RKO (cell line): ENCODE measurements at regions not wholly inside any gene's neighbourhood (a gene's known extent, or its start where the extent isn't known, plus 50 kb on each side); places are given as distances from the start of the nearest gene placed in this dataset.

ENCODE experiments used
- DNase-seq: peaks from one replicate; pipeline ENCODE4 v3.0.0-alpha.2; 2016; ENCODE audit warnings: low spot score

- DNase-seq: no peak
These were observed 373.6 kb upstream of the DDI1 start for GRCh38 chr11:103662880-103663279.

- no peak for DNase-seq
These were observed 367.6 kb upstream of the DDI1 start for GRCh38 chr11:103668859-103669258.

DNA sequence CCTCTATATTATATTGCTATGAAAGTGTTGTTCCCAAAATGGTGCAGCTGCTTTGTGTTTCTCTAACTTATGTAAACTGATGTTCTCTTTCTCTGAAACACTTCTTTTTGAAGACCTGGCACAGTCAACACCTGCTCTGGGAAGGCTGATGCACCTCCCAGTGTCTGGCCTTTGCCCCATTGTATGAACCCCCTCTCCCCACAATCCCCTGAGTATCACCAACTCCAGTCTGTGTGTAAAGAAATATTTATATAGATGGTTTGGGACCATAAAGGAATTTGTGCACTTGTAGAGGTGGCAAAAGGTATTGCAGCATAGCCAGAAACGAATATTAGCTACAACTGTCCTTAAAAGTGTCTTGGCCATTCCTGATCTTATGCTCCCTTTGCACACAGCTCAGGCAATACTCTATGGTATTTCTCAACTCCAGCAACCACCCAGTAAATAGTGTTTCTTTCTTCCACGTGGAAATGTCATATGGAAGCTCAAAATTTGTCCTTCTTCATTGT is 365.2 kb upstream of the DDI1 start:
- peak; percentile 36 for DNase-seq

DNA sequence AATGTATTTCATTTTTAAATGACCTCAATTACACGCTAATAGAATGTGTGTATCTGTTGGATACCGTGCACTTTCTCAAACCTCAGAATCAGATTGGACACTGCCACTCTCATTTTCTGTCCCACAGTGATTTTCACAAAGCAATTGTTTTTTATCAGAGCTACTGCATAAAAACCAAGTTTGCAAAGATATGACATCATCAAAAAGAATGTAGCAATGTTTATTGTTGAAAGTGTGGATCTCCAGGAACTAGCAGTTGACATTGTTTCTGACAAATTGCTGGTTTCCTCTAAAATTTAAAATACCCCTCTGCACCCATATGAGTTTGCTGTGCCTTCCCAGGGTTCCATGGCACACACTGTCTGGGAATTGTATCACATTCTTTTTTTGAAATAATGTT is 362.7 kb upstream of the DDI1 start:
- DNase-seq: no peak

DNA sequence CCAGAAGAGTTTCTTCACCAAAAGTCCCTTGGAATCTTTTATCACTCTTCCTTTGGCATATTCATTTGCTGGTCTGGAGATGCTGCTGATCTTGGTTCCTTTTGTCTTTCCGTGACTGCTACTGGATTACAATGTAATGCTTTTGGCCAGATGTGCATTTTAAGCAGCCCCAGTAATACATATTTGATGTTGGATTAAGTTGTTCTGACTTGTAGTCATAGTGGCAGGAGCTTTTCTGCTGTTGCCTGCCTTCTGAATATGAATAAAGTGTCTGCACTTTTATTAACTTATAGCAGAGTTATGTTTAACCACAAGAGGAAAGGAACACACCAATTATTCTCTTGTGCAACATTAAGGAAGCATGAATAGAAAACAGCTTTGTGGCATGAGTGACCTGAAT is 360.0 kb upstream of the DDI1 start:
- DNase-seq: no peak

- DNase-seq: no peak
These were observed 355.6 kb upstream of the DDI1 start for GRCh38 chr11:103680826-103681225.

GRCh38 chr11:103681855-103682254 is 354.6 kb upstream of the DDI1 start:
- no peak for DNase-seq

DNA sequence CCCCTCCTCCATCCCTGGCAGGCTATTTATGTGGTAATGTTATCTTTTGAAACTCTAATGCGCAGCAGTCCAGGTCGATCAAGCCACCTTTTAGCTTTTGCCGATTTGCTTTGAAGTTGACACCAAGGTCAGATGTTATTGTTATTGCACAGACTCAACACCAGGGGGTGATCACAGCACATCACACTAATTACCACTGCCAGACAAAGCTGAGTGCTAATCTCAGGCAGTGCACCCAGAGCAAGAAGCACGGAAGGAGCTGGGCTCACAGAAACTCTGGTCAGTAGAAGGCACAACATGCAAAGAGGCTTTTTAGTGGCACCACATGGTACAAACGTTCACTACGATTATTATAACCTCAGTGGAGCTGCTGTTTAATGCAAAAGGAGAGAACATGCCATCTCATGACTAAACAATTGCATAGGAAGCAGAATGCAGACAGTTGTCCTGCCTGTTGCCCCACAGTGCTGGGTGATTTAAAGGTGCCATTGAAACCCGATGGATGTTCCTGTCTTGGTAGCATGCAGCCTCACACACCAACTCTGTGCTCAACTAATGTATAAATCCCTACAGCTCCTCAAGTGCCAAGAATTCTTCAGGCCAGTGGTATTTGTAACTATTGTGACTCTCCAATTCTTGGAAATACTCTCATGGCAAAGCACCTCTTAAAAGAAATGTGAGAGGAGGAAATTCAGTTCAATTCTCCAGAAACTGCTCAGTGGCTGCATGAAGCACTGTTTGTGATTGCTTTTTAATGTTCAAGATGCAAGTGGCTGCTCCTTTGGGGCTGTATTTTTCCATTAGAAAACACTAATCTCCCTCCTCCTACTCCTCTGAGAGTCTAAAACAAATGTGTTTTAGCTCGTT is 353.9 kb upstream of the DDI1 start:
- peak; percentile 51 for DNase-seq

- no peak for DNase-seq
These were observed 352.9 kb upstream of the DDI1 start for GRCh38 chr11:103683576-103683975.

DNA sequence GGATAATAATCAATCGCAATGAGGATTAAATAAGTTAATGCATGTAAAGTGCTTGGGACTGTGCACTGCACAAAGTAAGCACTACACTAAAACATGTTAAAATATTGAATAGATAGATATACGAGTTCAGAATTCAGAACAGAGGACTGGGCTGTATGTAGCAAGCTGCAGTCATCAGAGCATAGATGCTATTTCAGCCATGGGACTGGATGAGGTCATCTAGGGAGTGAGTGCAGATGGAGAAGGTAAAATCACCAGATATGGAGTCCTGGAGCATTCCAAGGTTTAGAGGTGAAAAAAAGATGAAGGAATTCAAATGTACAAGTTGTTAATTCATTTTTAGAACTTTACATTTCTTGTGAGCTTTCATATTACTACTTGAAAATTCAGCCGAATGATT is 347.5 kb upstream of the DDI1 start:
- DNase-seq: no peak

DNA sequence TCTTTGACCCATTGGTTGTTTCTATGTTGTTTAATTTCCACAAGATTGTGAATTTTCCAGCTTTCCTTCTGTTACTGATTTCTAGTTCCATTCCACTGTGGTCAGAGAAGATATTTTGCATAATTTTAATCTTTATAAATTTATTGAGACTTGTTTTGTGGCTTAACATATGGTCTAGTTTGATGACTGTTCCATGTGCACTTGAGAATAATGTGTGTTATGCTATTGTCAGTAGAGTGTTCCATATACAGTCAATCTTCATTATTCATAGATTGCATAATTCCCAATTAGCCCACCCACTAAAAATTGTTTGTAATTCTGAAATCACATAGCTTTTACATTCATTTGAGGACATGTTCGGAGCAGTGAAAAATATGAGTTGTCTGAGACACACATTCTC is 346.1 kb upstream of the DDI1 start:
- no peak for DNase-seq

DNA sequence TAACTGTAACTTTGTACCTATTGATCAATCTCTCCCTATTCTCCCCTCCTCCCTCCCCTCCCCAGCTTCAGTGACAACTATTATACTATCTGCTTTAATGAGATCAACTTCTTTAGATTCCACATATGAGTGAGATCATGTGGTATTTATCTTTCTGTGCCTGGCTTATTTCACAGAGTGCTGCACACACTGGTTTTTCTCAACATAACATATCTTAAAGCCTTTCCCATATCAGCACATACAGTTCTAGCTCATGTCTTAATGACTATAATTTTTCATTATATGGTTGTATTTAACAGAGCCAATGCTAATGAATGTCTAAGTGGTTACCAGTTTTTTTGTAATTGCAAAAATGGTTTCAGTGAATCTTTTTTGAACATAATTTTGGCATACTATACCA is 340.3 kb upstream of the DDI1 start:
- no peak for DNase-seq

- no peak for DNase-seq
These were observed 337.2 kb upstream of the DDI1 start for GRCh38 chr11:103699216-103699615.

DNA sequence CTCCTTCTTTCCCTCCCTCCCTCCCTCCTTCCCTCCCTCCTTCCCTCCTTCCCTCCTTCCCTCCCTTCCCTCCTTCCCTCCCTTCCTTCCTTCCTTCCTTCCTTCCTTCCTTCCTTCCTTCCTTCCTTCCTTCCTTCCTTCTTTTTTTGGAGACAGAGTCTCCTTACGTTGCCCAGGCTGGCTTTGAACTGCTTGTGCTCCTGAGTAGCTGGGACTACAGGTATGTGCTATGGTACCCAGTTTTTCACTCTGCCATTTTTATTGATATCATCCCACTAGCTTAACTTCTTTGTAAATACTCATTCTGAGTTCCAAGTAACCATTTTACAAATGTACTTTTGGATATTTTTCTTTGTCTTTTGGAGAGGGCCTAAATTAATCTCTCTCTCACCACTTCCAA is 336.8 kb upstream of the DDI1 start:
- DNase-seq: no peak

DNA sequence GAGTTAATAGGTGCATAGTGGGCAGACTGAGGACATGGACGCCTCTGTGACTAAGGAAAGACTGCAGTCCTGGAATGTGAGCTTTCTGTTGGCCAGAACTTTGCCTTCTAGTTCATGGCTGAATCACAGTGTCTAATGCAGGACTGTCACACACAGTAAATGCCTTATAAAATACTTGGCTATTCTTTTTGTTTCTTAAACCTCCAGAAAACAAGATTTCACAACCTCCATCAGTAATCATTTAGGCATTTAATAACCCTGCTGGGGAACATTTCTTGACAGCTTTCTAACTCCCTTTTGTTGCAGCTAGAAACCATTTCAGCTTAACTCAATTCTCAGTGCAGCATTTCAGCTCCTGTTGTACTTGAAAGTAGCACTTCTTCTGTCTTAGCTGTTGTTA is 335.8 kb upstream of the DDI1 start:
- DNase-seq: no peak

GRCh38 chr11:103703437-103703836 is 333.0 kb upstream of the DDI1 start:
- no peak for DNase-seq

GRCh38 chr11:103703954-103704353 is 332.5 kb upstream of the DDI1 start:
- DNase-seq: no peak

- DNase-seq: no peak
These were observed 330.8 kb upstream of the DDI1 start for GRCh38 chr11:103705642-103706041.

DNA sequence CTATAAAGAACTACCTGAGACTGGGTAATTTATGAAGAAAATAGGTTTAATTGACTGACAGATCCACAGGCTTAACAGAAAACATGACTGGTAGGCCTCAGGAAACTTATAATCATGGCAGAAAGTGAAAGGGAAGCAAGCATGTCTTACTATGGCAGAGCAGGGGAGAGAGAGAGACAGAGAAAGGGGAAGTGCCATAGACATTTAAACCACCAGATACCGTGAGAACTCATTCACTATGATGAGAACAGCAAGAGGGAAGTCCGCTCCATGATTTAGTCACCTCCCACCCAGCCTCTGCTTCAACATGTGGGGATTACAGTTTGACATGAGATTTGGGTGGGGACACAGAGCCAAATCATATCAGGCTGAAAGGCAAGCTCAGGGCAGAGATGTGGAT is 327.1 kb upstream of the DDI1 start:
- no peak for DNase-seq

DNA sequence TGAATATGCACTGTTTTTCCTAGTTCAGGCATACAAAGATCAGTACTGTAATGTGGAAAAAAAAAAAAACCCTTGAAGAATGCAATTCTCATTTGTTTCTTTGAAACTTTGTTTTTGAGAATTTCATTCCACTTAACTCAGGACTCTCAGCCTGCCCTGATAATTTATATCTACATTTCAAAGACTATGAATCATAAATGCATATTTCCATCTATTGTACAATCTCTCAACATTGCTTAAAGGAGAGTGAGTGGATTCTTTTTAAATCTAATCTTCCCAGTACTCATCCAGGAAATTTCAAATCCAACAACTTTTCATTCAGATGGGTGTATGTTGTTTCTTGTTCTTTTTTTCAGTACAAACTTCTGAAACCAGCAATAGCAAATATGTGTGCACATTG is 322.2 kb upstream of the DDI1 start:
- no peak for DNase-seq

GRCh38 chr11:103716363-103716762 is 320.1 kb upstream of the DDI1 start:
- DNase-seq: no peak

- no peak for DNase-seq
These were observed 309.2 kb upstream of the DDI1 start for GRCh38 chr11:103727262-103727661.

GRCh38 chr11:103729617-103730016 is 306.8 kb upstream of the DDI1 start:
- DNase-seq: no peak
